Nephron progenitor cell (in vitro differentiated cells): ENCODE measurements at regions not wholly inside any gene's neighbourhood (a gene's known extent, or its start where the extent isn't known, plus 50 kb on each side); places are given as distances from the start of the nearest gene placed in this dataset.

Experiments
- DNase-seq: peaks from one replicate; pipeline ENCODE4 v3.0.0; 2021
- H3K27ac Mint-ChIP-seq: 2 replicates; pipeline ENCODE4 v1.8.0; 2021; ENCODE audit warnings: mild to moderate bottlenecking, moderate library complexity, mixed read lengths
- H3K27me3 Mint-ChIP-seq: 2 replicates; pipeline ENCODE4 v1.8.0; 2021; ENCODE audit warnings: mild to moderate bottlenecking, low read depth, mixed read lengths; ENCODE audit not compliant: poor library complexity
- H3K36me3 Mint-ChIP-seq: 2 replicates; pipeline ENCODE4 v1.8.0; 2021; ENCODE audit warnings: low read depth, mixed read lengths
- H3K4me1 Mint-ChIP-seq: 2 replicates; pipeline ENCODE4 v1.8.0; 2021; ENCODE audit warnings: mixed read lengths
- H3K4me3 Mint-ChIP-seq: 2 replicates; pipeline ENCODE4 v1.8.0; 2021; ENCODE audit warnings: mild to moderate bottlenecking, moderate library complexity, mixed read lengths
- H3K9me3 Mint-ChIP-seq: 2 replicates; pipeline ENCODE4 v1.8.0; 2021; ENCODE audit warnings: mild to moderate bottlenecking, moderate library complexity, mixed read lengths
- TF ChIP-seq, protein P1 (sequence below): fragments of 200-600 bp; sonication (generic); IDR thresholded peaks from 2 replicates; pipeline ENCODE4 v1.5.0; 2021; ENCODE audit warnings: antibody characterized with exemption

DNA sequence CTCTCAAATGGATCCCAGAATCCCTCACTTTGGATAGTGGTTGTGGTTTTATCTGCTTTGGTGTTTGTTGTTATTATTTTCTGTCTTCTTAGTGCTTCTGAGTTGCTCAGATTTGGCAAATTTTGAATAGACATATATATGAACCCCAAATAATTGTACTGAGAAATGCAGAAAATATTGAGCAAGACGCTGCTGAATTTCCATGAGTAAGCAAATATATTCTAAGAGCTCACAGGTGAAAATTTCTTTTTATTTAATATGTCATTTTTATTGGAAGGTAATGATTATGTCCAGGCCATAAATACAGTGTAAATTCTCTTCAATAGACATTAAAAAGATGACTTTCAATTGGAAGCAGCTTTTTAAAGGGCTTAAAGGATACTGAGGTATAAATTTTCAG lies 152.1 kb downstream of the FAT3 start:
- TF ChIP-seq, protein P1, sequence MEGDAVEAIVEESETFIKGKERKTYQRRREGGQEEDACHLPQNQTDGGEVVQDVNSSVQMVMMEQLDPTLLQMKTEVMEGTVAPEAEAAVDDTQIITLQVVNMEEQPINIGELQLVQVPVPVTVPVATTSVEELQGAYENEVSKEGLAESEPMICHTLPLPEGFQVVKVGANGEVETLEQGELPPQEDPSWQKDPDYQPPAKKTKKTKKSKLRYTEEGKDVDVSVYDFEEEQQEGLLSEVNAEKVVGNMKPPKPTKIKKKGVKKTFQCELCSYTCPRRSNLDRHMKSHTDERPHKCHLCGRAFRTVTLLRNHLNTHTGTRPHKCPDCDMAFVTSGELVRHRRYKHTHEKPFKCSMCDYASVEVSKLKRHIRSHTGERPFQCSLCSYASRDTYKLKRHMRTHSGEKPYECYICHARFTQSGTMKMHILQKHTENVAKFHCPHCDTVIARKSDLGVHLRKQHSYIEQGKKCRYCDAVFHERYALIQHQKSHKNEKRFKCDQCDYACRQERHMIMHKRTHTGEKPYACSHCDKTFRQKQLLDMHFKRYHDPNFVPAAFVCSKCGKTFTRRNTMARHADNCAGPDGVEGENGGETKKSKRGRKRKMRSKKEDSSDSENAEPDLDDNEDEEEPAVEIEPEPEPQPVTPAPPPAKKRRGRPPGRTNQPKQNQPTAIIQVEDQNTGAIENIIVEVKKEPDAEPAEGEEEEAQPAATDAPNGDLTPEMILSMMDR, result no peak
- Mint-ChIP-seq H3K4me1 (peaks cover 20% of the 10 kb centered on the region), H3K27me3 (peaks cover 6% of the 10 kb centered on the region), H3K9me3 (no peaks in the 10 kb centered on the region), H3K36me3 (peaks cover 12% of the 10 kb centered on the region), H3K4me3 (no peak overlapping the region), H3K27ac (no peak overlapping the region)
- no peak for DNase-seq

DNA sequence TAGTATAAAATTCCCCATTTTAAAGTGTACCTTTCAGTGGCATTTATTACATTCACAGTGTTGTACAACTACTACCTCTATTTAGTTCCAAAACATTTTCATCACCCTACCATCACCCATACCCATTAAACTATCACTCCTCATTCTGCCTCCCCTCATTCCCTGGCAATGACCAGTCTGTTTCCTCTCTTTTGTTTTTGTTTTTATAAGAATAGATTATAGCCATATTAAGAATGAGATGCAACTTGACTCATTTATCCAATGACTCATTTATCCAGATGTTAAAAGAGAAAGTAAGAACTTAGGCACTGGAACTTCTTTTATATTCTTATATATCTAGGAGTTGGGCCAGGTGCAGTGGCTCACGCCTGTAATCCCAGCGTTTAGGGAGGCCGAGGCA lies 156.3 kb downstream of the FAT3 start:
- H3K9me3 Mint-ChIP-seq, result no peaks in the 10 kb centered on the region
- H3K4me1 Mint-ChIP-seq, result peaks cover 40% of the 10 kb centered on the region
- H3K27ac Mint-ChIP-seq, result no peak overlapping the region
- peaks cover 12% of the 10 kb centered on the region for H3K36me3 Mint-ChIP-seq
- H3K27me3 Mint-ChIP-seq, result peaks cover 2% of the 10 kb centered on the region
- DNase-seq, result no peak
- TF ChIP-seq, protein P1, result no peak
- no peak overlapping the region for H3K4me3 Mint-ChIP-seq

DNA sequence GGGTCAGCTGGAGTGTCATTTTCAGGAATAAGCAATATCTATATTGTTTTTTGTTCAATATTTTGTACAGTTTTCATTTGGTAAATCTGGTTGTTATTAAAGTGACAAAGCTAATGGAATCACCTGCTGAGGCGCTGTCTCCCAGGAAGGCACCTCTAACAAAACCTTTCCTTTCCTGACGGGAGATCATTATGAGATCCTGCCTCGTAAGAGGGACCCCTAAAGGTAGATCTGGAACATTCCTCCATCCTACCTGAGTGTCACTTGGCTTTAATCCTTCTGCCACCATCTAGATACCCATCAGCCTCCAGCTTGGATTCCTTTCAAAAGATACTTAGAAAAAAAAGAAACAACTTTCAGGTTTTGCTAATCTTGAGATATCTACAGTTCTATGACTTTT lies 157.7 kb downstream of the FAT3 start:
- DNase-seq, result no peak
- H3K4me1 Mint-ChIP-seq, result peaks cover 45% of the 10 kb centered on the region
- H3K4me3 Mint-ChIP-seq, result no peak overlapping the region
- H3K27ac Mint-ChIP-seq, result no peak overlapping the region
- H3K9me3 Mint-ChIP-seq, result no peaks in the 10 kb centered on the region
- TF ChIP-seq, protein P1, result no peak
- peaks cover 2% of the 10 kb centered on the region for H3K27me3 Mint-ChIP-seq
- peaks cover 24% of the 10 kb centered on the region for H3K36me3 Mint-ChIP-seq

DNA sequence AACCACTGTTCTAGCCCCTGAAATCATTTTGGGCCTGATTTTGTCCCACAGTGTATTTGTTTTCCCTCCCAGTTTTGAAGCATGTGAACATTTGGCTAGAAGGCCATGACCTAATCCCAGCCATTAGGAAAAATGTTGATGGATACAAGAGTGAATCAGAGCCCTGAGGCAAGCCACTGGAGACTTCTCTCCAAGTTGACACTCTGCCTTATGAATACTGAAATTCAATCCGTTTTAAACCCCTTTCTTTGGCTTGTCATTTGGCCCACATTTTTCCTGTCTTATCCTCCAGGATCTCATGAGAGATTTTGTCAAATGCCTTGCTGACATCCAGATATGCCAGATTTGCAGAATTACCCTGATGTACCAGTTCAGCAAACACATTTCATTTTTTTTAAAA lies 158.8 kb downstream of the FAT3 start:
- Mint-ChIP-seq H3K27me3 (peaks cover 2% of the 10 kb centered on the region), H3K4me3 (no peak overlapping the region), H3K9me3 (no peaks in the 10 kb centered on the region), H3K36me3 (peaks cover 25% of the 10 kb centered on the region), H3K27ac (peak overlapping the region; percentile 17), H3K4me1 (peaks cover 48% of the 10 kb centered on the region)
- TF ChIP-seq, protein P1, result no peak
- DNase-seq, result no peak

DNA sequence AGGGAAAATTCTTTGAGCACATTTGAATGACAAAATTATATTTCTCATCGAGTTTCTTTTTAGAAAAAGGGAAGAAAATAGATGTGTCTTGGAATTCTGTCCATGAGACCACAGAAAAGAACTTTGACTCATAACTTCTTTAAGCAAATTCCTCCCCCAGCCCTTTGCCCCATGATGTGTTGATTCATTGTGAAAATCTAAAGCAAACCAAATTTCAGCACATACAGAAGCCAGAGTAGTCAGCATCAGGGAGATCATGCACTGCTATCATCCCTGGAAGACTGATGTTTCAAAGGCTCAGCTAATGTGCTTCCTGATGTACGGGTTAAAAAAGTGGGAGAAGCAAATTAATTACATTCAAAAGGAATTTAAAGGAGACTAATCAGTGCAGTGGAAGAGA lies 159.7 kb downstream of the FAT3 start:
- Mint-ChIP-seq H3K4me1 (peaks cover 48% of the 10 kb centered on the region), H3K27me3 (peaks cover 2% of the 10 kb centered on the region), H3K27ac (no peak overlapping the region), H3K4me3 (no peak overlapping the region), H3K9me3 (no peaks in the 10 kb centered on the region), H3K36me3 (peaks cover 20% of the 10 kb centered on the region)
- TF ChIP-seq, protein P1, result no peak
- DNase-seq, result no peak

DNA sequence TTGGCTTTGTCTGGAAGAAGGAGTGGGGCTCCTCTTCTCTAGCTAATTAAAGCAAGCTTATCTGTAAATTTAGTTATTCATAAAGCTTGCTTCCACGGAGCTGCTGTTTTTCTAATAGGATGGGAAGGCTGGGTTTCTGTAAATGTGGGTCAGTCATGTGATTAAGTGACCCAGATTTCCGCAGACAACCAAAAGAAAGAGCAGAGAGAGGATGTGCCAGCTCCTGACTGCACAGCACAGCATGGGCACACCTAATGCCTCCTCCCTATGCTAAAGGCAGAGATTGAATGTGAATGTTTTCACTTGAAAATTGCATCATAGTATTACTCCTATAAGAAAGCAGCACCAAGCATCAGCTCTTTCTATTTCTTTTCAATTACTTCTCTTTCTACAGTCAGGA lies 160.2 kb downstream of the FAT3 start:
- H3K36me3 Mint-ChIP-seq, result peaks cover 16% of the 10 kb centered on the region
- DNase-seq, result no peak
- no peak overlapping the region for H3K4me3 Mint-ChIP-seq
- H3K9me3 Mint-ChIP-seq, result no peaks in the 10 kb centered on the region
- TF ChIP-seq, protein P1, result no peak
- peaks cover 44% of the 10 kb centered on the region for H3K4me1 Mint-ChIP-seq
- H3K27ac Mint-ChIP-seq, result no peak overlapping the region
- H3K27me3 Mint-ChIP-seq, result peaks cover 1% of the 10 kb centered on the region
